Lower lobe of right lung (tissue), 2 donors: ENCODE measurements at regions not wholly inside any gene's neighbourhood (a gene's known extent, or its start where the extent isn't known, plus 50 kb on each side); places are given as distances from the start of the nearest gene placed in this dataset.

Experiments
- ATAC-seq, 2 donors: fragments of 200-7000 bp; cut with Tn5 transposase; one replicate each; pipeline ENCODE4 v1.9.1; 2020 to 2022; ENCODE audit warnings: mild to moderate bottlenecking in 2 of 2, moderate library complexity in 2 of 2
- DNase-seq: peaks from one replicate; pipeline ENCODE4 v3.0.0-alpha.2; 2020
- H3K27ac ChIP-seq: fragments of 200-600 bp; one replicate; pipeline ENCODE4 v1.8.0; 2022
- H3K27me3 ChIP-seq: fragments of 200-600 bp; one replicate; pipeline ENCODE4 v1.8.0; 2022; ENCODE audit warnings: low read depth
- H3K36me3 ChIP-seq: fragments of 200-600 bp; one replicate; pipeline ENCODE4 v1.8.0; 2022; ENCODE audit warnings: mild to moderate bottlenecking
- H3K4me1 ChIP-seq: fragments of 200-600 bp; one replicate; pipeline ENCODE4 v1.8.0; 2022
- H3K4me3 ChIP-seq: fragments of 200-600 bp; one replicate; pipeline ENCODE4 v1.8.0; 2022; ENCODE audit warnings: mild to moderate bottlenecking
- H3K9me3 ChIP-seq: fragments of 200-600 bp; one replicate; pipeline ENCODE4 v1.8.0; 2022
- intact Hi-C: fragments of 100-400 bp; cut with DNase I; formaldehyde crosslinking; loops from one replicate; pipeline ENCODE4 v1.11.0; 2022
- TF ChIP-seq, protein P1 (sequence below): fragments of 200-600 bp; IDR thresholded peaks from one replicate; pipeline ENCODE4 v1.8.0; 2022; ENCODE audit warnings: antibody characterized with exemption, mild to moderate bottlenecking
- donor health status: DM: no; HTN: yes; CAD: no; lungs with severe emphysema.

GRCh38 chr2:139469985-139470384, 689.8 kb upstream of the NXPH2 start:
- H3K27me3 ChIP-seq: no peaks in the 10 kb centered on the region
- H3K27ac ChIP-seq: no peak overlapping the region
- H3K4me3 ChIP-seq: no peak overlapping the region
- no peaks in the 10 kb centered on the region for H3K9me3 ChIP-seq
- H3K4me1 ChIP-seq: no peaks in the 10 kb centered on the region
- DNase-seq: no peak
- no peak for ATAC-seq
- H3K36me3 ChIP-seq: no peaks in the 10 kb centered on the region
- intact Hi-C loops: no loop called here
- TF ChIP-seq, protein P1, sequence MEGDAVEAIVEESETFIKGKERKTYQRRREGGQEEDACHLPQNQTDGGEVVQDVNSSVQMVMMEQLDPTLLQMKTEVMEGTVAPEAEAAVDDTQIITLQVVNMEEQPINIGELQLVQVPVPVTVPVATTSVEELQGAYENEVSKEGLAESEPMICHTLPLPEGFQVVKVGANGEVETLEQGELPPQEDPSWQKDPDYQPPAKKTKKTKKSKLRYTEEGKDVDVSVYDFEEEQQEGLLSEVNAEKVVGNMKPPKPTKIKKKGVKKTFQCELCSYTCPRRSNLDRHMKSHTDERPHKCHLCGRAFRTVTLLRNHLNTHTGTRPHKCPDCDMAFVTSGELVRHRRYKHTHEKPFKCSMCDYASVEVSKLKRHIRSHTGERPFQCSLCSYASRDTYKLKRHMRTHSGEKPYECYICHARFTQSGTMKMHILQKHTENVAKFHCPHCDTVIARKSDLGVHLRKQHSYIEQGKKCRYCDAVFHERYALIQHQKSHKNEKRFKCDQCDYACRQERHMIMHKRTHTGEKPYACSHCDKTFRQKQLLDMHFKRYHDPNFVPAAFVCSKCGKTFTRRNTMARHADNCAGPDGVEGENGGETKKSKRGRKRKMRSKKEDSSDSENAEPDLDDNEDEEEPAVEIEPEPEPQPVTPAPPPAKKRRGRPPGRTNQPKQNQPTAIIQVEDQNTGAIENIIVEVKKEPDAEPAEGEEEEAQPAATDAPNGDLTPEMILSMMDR: no peak

- Histone ChIP-seq H3K27ac (no peak overlapping the region), H3K9me3 (no peaks in the 10 kb centered on the region), H3K27me3 (no peaks in the 10 kb centered on the region), H3K36me3 (no peaks in the 10 kb centered on the region), H3K4me1 (no peaks in the 10 kb centered on the region), H3K4me3 (no peak overlapping the region)
- ATAC-seq: no peak
- TF ChIP-seq, protein P1: no peak
- intact Hi-C loops: no loop called here
- DNase-seq: no peak
Observed at GRCh38 chr2:139465789-139466188, 685.6 kb upstream of the NXPH2 start.

DNA sequence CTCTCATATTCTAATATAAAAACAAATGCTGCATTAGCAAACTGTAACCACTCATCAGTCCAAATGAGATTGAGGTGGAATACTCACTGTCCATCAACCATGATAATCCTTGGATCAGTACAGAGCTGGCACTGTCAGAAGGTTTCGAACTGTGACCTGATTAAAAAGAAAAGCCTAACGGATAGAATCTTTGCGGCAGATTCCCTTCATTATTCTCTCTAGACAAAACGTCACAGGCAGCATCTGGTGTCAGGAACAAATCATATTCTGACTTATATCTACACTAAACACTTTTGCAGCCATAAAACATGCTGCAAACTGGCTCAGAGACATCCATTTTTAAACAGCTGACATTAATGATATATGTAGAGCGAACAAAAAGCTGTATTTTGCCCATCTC, 677.7 kb upstream of the NXPH2 start:
- no peaks in the 10 kb centered on the region for H3K9me3 ChIP-seq
- no peak overlapping the region for H3K27ac ChIP-seq
- TF ChIP-seq, protein P1: no peak
- H3K36me3 ChIP-seq: no peaks in the 10 kb centered on the region
- H3K4me1 ChIP-seq: no peaks in the 10 kb centered on the region
- intact Hi-C loops: no loop called here
- ATAC-seq (no peak), DNase-seq (no peak)
- H3K27me3 ChIP-seq: no peaks in the 10 kb centered on the region
- H3K4me3 ChIP-seq: no peak overlapping the region

GRCh38 chr2:139454251-139454650, 674.1 kb upstream of the NXPH2 start:
- no peaks in the 10 kb centered on the region for H3K4me1 ChIP-seq
- no peak for DNase-seq
- no peaks in the 10 kb centered on the region for H3K36me3 ChIP-seq
- peaks cover 5% of the 10 kb centered on the region for H3K9me3 ChIP-seq
- H3K27me3 ChIP-seq: no peaks in the 10 kb centered on the region
- TF ChIP-seq, protein P1: no peak
- no peak overlapping the region for H3K4me3 ChIP-seq
- no peak overlapping the region for H3K27ac ChIP-seq
- intact Hi-C loops: no loop called here
- ATAC-seq: peak in 1 of 2 donors; percentile 13

DNA sequence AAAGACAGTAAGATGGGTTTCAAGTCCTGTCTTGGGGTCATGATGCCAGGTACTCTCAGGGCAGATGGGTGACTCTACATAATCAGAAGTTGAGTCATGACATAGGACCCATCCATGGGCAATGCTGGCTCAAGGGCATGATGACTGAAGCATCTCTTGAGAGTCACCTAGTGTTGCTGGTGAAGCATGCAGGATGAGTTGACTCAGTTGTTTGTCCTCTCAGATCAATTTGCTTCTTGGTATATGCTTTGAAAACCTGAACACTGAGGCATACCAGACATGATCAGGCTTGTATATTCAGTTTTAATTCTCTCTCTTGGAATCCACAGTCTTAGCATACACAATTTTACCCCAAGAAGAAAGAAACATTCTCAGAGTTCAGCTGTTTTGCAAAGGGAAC, 658.9 kb upstream of the NXPH2 start:
- Histone ChIP-seq H3K9me3 (no peaks in the 10 kb centered on the region), H3K27me3 (no peaks in the 10 kb centered on the region), H3K4me3 (no peak overlapping the region), H3K27ac (no peak overlapping the region), H3K4me1 (no peaks in the 10 kb centered on the region), H3K36me3 (no peaks in the 10 kb centered on the region)
- intact Hi-C loops: no loop called here
- ATAC-seq (no peak), DNase-seq (no peak)
- TF ChIP-seq, protein P1: no peak

DNA sequence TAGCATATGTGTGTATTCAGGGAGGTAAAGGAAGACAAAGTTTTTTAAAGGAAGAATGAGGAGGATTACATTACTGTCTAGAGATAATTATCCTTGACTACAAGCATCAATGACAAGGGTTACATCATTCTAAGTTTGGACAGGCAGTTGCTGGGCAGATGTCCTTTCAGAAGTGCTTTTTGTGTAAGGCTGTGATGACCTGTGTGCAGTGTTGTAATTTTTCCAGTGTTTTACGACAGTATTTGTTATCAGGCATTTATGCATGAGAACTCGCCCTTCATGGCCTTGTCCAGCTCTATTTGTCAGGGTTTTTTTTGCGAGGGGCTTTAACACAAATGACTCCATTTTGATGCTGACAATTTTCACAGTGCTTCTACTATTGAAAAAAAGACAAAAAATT, 658.3 kb upstream of the NXPH2 start:
- no peak for ATAC-seq
- intact Hi-C loops: no loop called here

More for the DNA sequence above, 658.3 kb upstream of the NXPH2 start:
- no peaks in the 10 kb centered on the region for H3K27me3 ChIP-seq
- TF ChIP-seq, protein P1: no peak
- H3K36me3 ChIP-seq: no peaks in the 10 kb centered on the region
- H3K9me3 ChIP-seq: no peaks in the 10 kb centered on the region
- H3K27ac ChIP-seq: no peak overlapping the region
- no peaks in the 10 kb centered on the region for H3K4me1 ChIP-seq
- no peak for DNase-seq
- no peak overlapping the region for H3K4me3 ChIP-seq
